NCI-H82 treated with DMSO at 0.1 percent for 48 hours (cell line): ENCODE measurements at regions not wholly inside any gene's neighbourhood (a gene's known extent, or its start where the extent isn't known, plus 50 kb on each side); places are given as distances from the start of the nearest gene placed in this dataset.

Experiments
- DNase-seq: peaks from one replicate; lab custom pipeline; 2025; ENCODE audit not compliant: unreplicated experiment; lab: John Stamatoyannopoulos, UW

- DNase-seq, result no peak
These were observed 79.7 kb upstream of the GNG2 start for GRCh38 chr14:51780741-51781140.

- DNase-seq, result no peak
These were observed 79.0 kb upstream of the GNG2 start for GRCh38 chr14:51781381-51781780.

- DNase-seq, result no peak
These were observed 78.0 kb upstream of the GNG2 start for GRCh38 chr14:51782435-51782834.

- no peak for DNase-seq
These were observed 76.6 kb upstream of the GNG2 start for GRCh38 chr14:51783765-51784164.

- no peak for DNase-seq
These were observed 75.9 kb upstream of the GNG2 start for GRCh38 chr14:51784466-51784865.

- no peak for DNase-seq
These were observed 74.2 kb upstream of the GNG2 start for GRCh38 chr14:51786227-51786626.

- no peak for DNase-seq
These were observed 73.1 kb upstream of the GNG2 start for GRCh38 chr14:51787352-51787751.

- DNase-seq, result no peak
These were observed 71.3 kb upstream of the GNG2 start for GRCh38 chr14:51789114-51789513.

GRCh38 chr14:51789596-51789995 lies 70.8 kb upstream of the GNG2 start:
- DNase-seq, result no peak

- DNase-seq, result no peak
These were observed 67.6 kb upstream of the GNG2 start for GRCh38 chr14:51792809-51793208.

- DNase-seq, result peak; percentile 35
These were observed 54.9 kb upstream of the GNG2 start for GRCh38 chr14:51805541-51805940.

- DNase-seq, result peak; percentile 62
These were observed 54.1 kb upstream of the GNG2 start for GRCh38 chr14:51806026-51807023.

GRCh38 chr14:51807356-51807755 lies 53.1 kb upstream of the GNG2 start:
- no peak for DNase-seq
